ENCODE measurements at regions not wholly inside any gene's neighbourhood (a gene's known extent, or its start where the extent isn't known, plus 50 kb on each side); places are given as distances from the start of the nearest gene placed in this dataset.

- Histone ChIP-seq H3K36me3 (ENCODE audit: insufficient read depth, low read length) (no peaks in the 10 kb centered on the region), H3K9me3 (ENCODE audit: control insufficient read depth in 1 of 2, low read length in 2 of 2) (no peaks in the 10 kb centered on the region), H3K27ac (ENCODE audit: low read depth, low read length) (no peak overlapping the region), H3K27me3 (ENCODE audit: insufficient read depth, low read length) (no peaks in the 10 kb centered on the region), H3K4me1 (ENCODE audit: insufficient read depth, low read length) (no peaks in the 10 kb centered on the region), H3K4me3 (ENCODE audit: low read length in 2 of 2) (no peak overlapping the region)
- POLR2A ChIA-PET (ENCODE audit: partially characterized antibody): no interaction called here
- Mint-ChIP-seq H3K4me3 (no peak overlapping the region), H3K27ac (no peak overlapping the region), H3K4me1 (no peaks in the 10 kb centered on the region), H3K36me3 (no peaks in the 10 kb centered on the region), H3K27me3 (no peaks in the 10 kb centered on the region), H3K9me3 (peaks cover 0 to 7% (median 2%) of the 10 kb centered on the region in 8 donors)
- intact Hi-C loops (cut with micrococcal nuclease): no loop called here
- CTCF ChIA-PET (ENCODE audit: partially characterized antibody): interaction anchor here (1.5 kb wide), 1 partner anchor 10 kb away, joined by 3 read pairs; no protein-coding TSS in a partner anchor
- no peak for DNase-seq
Observed at GRCh38 chr9:16358751-16359150, 511.7 kb downstream of the BNC2 start.
